H9 (cell line): ENCODE measurements at regions not wholly inside any gene's neighbourhood (a gene's known extent, or its start where the extent isn't known, plus 50 kb on each side); places are given as distances from the start of the nearest gene placed in this dataset.

Experiments used
- DNase-seq: peaks from one replicate; pipeline ENCODE4 v3.0.0-alpha.2; 2017
- H2AFZ ChIP-seq: one replicate; pipeline ENCODE4 v1.6.1; 2013; ENCODE audit warnings: mild to moderate bottlenecking, low read length, control low read depth, moderate library complexity
- H2AK5ac ChIP-seq: 2 replicates; pipeline ENCODE4 v1.6.1; 2013; ENCODE audit warnings: low read length, control low read depth, mixed read lengths; ENCODE audit not compliant: insufficient read length
- H2BK120ac ChIP-seq: one replicate; pipeline ENCODE4 v1.6.1; 2013; ENCODE audit warnings: low read depth, mild to moderate bottlenecking, low read length, control low read depth, inconsistent platforms; ENCODE audit not compliant: poor library complexity, severe bottlenecking
- H2BK12ac ChIP-seq: 2 replicates; pipeline ENCODE4 v1.6.1; 2013; ENCODE audit warnings: low read length, control low read depth, mixed read lengths, low read depth; ENCODE audit not compliant: insufficient read length
- H2BK15ac ChIP-seq: 2 replicates; pipeline ENCODE4 v1.6.1; 2013; ENCODE audit warnings: low read depth, low read length, control low read depth
- H2BK20ac ChIP-seq: one replicate; pipeline ENCODE4 v1.6.1; 2013; ENCODE audit warnings: low read depth, mild to moderate bottlenecking, low read length, control low read depth, inconsistent platforms; ENCODE audit not compliant: poor library complexity, severe bottlenecking
- H2BK5ac ChIP-seq: 2 replicates; pipeline ENCODE4 v1.6.1; 2013; ENCODE audit warnings: low read length, control low read depth, mixed read lengths; ENCODE audit not compliant: insufficient read length
- H3K14ac ChIP-seq: 2 replicates; pipeline ENCODE4 v1.6.1; 2013; ENCODE audit warnings: low read length, control low read depth; ENCODE audit not compliant: insufficient read depth
- H3K18ac ChIP-seq: 2 replicates; pipeline ENCODE4 v1.6.1; 2013; ENCODE audit warnings: low read depth, mild to moderate bottlenecking, mixed read lengths, low read length, control low read depth; ENCODE audit not compliant: insufficient read length
- H3K23ac ChIP-seq: 2 replicates; pipeline ENCODE4 v1.6.1; 2013; ENCODE audit warnings: low read length, control low read depth, mixed read lengths, low read depth; ENCODE audit not compliant: insufficient read length
- H3K23me2 ChIP-seq: 2 replicates; pipeline ENCODE4 v1.6.1; 2013; ENCODE audit warnings: low read depth, mild to moderate bottlenecking, mixed read lengths, low read length, control low read depth; ENCODE audit not compliant: insufficient read length, poor library complexity, severe bottlenecking
- H3K27ac ChIP-seq: 2 replicates; pipeline ENCODE4 v1.5.1; 2013; ENCODE audit warnings: low read length, control low read depth, mixed read lengths, low read depth; ENCODE audit not compliant: insufficient read length
- H3K27me3 ChIP-seq: 2 replicates; pipeline ENCODE4 v1.6.1; 2013; ENCODE audit warnings: low read length, control low read depth, inconsistent platforms; ENCODE audit not compliant: insufficient read depth
- H3K4ac ChIP-seq: 2 replicates; pipeline ENCODE4 v1.6.1; 2013; ENCODE audit warnings: low read depth, mild to moderate bottlenecking, control low read depth, inconsistent platforms, low read length, moderate library complexity
- H3K4me1 ChIP-seq: 2 replicates; pipeline ENCODE4 v1.6.1; 2013; ENCODE audit warnings: low read length, control low read depth, inconsistent platforms; ENCODE audit not compliant: insufficient read depth
- H3K4me2 ChIP-seq: 2 replicates; pipeline ENCODE4 v1.6.1; 2013; ENCODE audit warnings: low read length, control low read depth, mixed read lengths; ENCODE audit not compliant: insufficient read length, insufficient read depth
- H3K56ac ChIP-seq: 2 replicates; pipeline ENCODE4 v1.6.1; 2013; ENCODE audit warnings: low read depth, mild to moderate bottlenecking, mixed read lengths, low read length, control low read depth; ENCODE audit not compliant: insufficient read length
- H3K79me1 ChIP-seq: 2 replicates; pipeline ENCODE4 v1.6.1; 2013; ENCODE audit warnings: low read depth, mild to moderate bottlenecking, moderate library complexity, low read length, control low read depth, inconsistent platforms; ENCODE audit not compliant: insufficient read depth, poor library complexity, severe bottlenecking
- H3K79me2 ChIP-seq: 2 replicates; pipeline ENCODE4 v1.6.1; 2013; ENCODE audit warnings: low read length, control low read depth, inconsistent platforms; ENCODE audit not compliant: insufficient read depth
- H3K9ac ChIP-seq: 2 replicates; pipeline ENCODE4 v1.6.1; 2013; ENCODE audit warnings: low read length, control low read depth, mixed read lengths; ENCODE audit not compliant: insufficient read length; ENCODE audit errors: extremely low read depth
- H3K9me3 ChIP-seq: one replicate; pipeline ENCODE4 v1.6.1; 2013; ENCODE audit warnings: low read depth, low read length, inconsistent platforms; ENCODE audit not compliant: control insufficient read depth
- H3T11ph ChIP-seq: one replicate; pipeline ENCODE4 v1.6.1; 2013; ENCODE audit warnings: mild to moderate bottlenecking, low read length, control low read depth, inconsistent platforms
- H4K20me1 ChIP-seq: one replicate; pipeline ENCODE4 v1.6.1; 2013; ENCODE audit not compliant: control insufficient read depth, insufficient read length, insufficient read depth
- H4K5ac ChIP-seq: 2 replicates; pipeline ENCODE4 v1.6.1; 2013; ENCODE audit warnings: low read depth, mild to moderate bottlenecking, mixed read lengths, low read length, control low read depth; ENCODE audit not compliant: insufficient read length
- H4K8ac ChIP-seq: replicated peaks from 2 replicates; pipeline ENCODE4 v1.6.1; 2013; ENCODE audit warnings: low read length, control low read depth, mixed read lengths, low read depth; ENCODE audit not compliant: insufficient read length
- H4K91ac ChIP-seq: 2 replicates; pipeline ENCODE4 v1.6.1; 2013; ENCODE audit warnings: low read depth, mild to moderate bottlenecking, moderate library complexity, mixed read lengths, low read length, control low read depth; ENCODE audit not compliant: insufficient read length
- H3K27ac Mint-ChIP-seq, 3 experiments: 2 replicates in 2 of 3; 3 replicates in 1 of 3; pipeline ENCODE4 v1.8.0; 2020 to 2021; ENCODE audit warnings: mixed read lengths in 3 of 3, mild to moderate bottlenecking in 1 of 3, moderate library complexity in 1 of 3
- H3K27me3 Mint-ChIP-seq: 2 replicates; pipeline ENCODE4 v1.8.0; 2021; ENCODE audit warnings: low read depth, mild to moderate bottlenecking, moderate library complexity, mixed read lengths
- H3K36me3 Mint-ChIP-seq, 3 experiments: 2 replicates in 2 of 3; 3 replicates in 1 of 3; pipeline ENCODE4 v1.8.0; 2020 to 2021; ENCODE audit warnings: low read depth in 3 of 3, mixed read lengths in 3 of 3; ENCODE audit not compliant: insufficient read depth in 1 of 3
- H3K4me1 Mint-ChIP-seq, 2 experiments: 2 replicates each; pipeline ENCODE4 v1.8.0; 2020; ENCODE audit warnings: mixed read lengths in 2 of 2
- H3K4me3 Mint-ChIP-seq, 2 experiments: 2 replicates in 1 of 2; 3 replicates in 1 of 2; pipeline ENCODE4 v1.8.0; 2020 to 2021; ENCODE audit warnings: mild to moderate bottlenecking in 2 of 2, mixed read lengths in 2 of 2, moderate library complexity in 1 of 2
- H3K9me3 Mint-ChIP-seq, 2 experiments: 2 replicates in 1 of 2; 3 replicates in 1 of 2; pipeline ENCODE4 v1.8.0; 2020; ENCODE audit warnings: mild to moderate bottlenecking in 2 of 2, mixed read lengths in 2 of 2, moderate library complexity in 1 of 2
- TF ChIP-seq, protein P1 (sequence below): fragments of 200-600 bp; sonication (generic); conservative IDR thresholded peaks from 3 replicates; pipeline ENCODE4 v1.8.0; 2021; ENCODE audit warnings: antibody characterized with exemption, mild to moderate bottlenecking

DNA sequence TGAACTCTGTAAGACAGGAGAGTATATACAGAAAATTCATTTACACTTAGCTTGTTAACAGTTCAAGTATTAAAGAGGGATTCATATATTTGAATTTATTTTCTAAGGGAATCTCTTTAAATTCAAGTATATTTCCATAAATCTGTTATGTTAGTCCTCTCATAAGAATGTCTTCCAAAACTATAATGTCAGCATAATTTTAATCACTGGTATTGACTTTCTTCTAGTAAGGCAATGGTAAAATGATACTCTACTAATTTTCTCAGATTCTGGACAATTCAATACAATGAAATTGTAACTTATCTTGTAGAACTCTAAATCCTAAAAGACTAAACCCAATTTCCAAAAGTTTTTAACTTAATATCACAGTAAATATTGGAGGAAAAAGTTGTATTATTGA lies 66.3 kb upstream of the EPHA6 start:
- Histone ChIP-seq H3K27ac (no peak overlapping the region), H3K4me2 (no peak overlapping the region), H3K14ac (no peak overlapping the region), H3T11ph (no peak overlapping the region), H3K23ac (no peak overlapping the region), H2BK12ac (no peak overlapping the region), H4K91ac (no peak overlapping the region), H3K79me1 (no peaks in the 10 kb centered on the region), H4K20me1 (no peaks in the 10 kb centered on the region), H3K56ac (no peak overlapping the region), H3K27me3 (no peaks in the 10 kb centered on the region), H2BK20ac (no peak overlapping the region), H4K8ac (no peak overlapping the region), H3K18ac (no peak overlapping the region), H2BK5ac (no peak overlapping the region), H3K23me2 (no peaks in the 10 kb centered on the region), H2BK15ac (no peak overlapping the region), H3K4ac (no peak overlapping the region), H2AFZ (no peak overlapping the region), H3K4me1 (no peaks in the 10 kb centered on the region), H4K5ac (no peak overlapping the region), H2BK120ac (no peak overlapping the region), H3K9ac (no peak overlapping the region), H2AK5ac (no peak overlapping the region), H3K79me2 (no peaks in the 10 kb centered on the region), H3K9me3 (no peaks in the 10 kb centered on the region)
- TF ChIP-seq, protein P1, sequence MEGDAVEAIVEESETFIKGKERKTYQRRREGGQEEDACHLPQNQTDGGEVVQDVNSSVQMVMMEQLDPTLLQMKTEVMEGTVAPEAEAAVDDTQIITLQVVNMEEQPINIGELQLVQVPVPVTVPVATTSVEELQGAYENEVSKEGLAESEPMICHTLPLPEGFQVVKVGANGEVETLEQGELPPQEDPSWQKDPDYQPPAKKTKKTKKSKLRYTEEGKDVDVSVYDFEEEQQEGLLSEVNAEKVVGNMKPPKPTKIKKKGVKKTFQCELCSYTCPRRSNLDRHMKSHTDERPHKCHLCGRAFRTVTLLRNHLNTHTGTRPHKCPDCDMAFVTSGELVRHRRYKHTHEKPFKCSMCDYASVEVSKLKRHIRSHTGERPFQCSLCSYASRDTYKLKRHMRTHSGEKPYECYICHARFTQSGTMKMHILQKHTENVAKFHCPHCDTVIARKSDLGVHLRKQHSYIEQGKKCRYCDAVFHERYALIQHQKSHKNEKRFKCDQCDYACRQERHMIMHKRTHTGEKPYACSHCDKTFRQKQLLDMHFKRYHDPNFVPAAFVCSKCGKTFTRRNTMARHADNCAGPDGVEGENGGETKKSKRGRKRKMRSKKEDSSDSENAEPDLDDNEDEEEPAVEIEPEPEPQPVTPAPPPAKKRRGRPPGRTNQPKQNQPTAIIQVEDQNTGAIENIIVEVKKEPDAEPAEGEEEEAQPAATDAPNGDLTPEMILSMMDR: no peak
- no peak overlapping the region for H3K27ac Mint-ChIP-seq
- no peaks in the 10 kb centered on the region for H3K36me3 Mint-ChIP-seq
- H3K4me1 Mint-ChIP-seq: no peaks in the 10 kb centered on the region
- H3K27me3 Mint-ChIP-seq: no peaks in the 10 kb centered on the region
- H3K9me3 Mint-ChIP-seq: no peaks in the 10 kb centered on the region; a peak in 1 of 5 replicates
- DNase-seq: no peak
- no peak overlapping the region for H3K4me3 Mint-ChIP-seq
